Activated CD4-positive, alpha-beta memory T cell treated with anti-CD3 and anti-CD28 coated beads for 36 hours (primary cell): ENCODE measurements at regions not wholly inside any gene's neighbourhood (a gene's known extent, or its start where the extent isn't known, plus 50 kb on each side); places are given as distances from the start of the nearest gene placed in this dataset.

ENCODE experiments used
- CTCF ChIA-PET: fragments of 350-600 bp; sonication (Branson Sonifier 250); formaldehyde crosslinking; loops from one replicate; lab custom pipeline; 2021; ENCODE audit warnings: antibody characterized with exemption, inconsistent platforms; lab: Charles Lee
- POLR2A ChIA-PET: fragments of 350-600 bp; sonication (Branson Sonifier 250); formaldehyde crosslinking; loops from one replicate; lab custom pipeline; 2021; ENCODE audit warnings: antibody characterized with exemption; lab: Charles Lee
- DNase-seq: peaks from one replicate; pipeline ENCODE4 v3.0.0-alpha.2; 2020
- H3K27ac Mint-ChIP-seq: one replicate; pipeline ENCODE4 v1.8.0; 2021; ENCODE audit warnings: mixed read lengths
- H3K27me3 Mint-ChIP-seq: one replicate; pipeline ENCODE4 v1.8.0; 2021; ENCODE audit warnings: mixed read lengths
- H3K36me3 Mint-ChIP-seq: one replicate; pipeline ENCODE4 v1.8.0; 2021; ENCODE audit warnings: mixed read lengths
- H3K4me1 Mint-ChIP-seq: one replicate; pipeline ENCODE4 v1.8.0; 2021; ENCODE audit warnings: low read depth, mixed read lengths
- H3K4me3 Mint-ChIP-seq: one replicate; pipeline ENCODE4 v1.8.0; 2021; ENCODE audit warnings: mild to moderate bottlenecking, mixed read lengths
- H3K9me3 Mint-ChIP-seq: one replicate; pipeline ENCODE4 v1.8.0; 2021; ENCODE audit warnings: mixed read lengths
- intact Hi-C: fragments of 100-400 bp; cut with micrococcal nuclease; formaldehyde crosslinking; loops from one replicate; pipeline ENCODE4 v1.15.1; 2023

- H3K9me3 Mint-ChIP-seq, result no peaks in the 10 kb centered on the region
- POLR2A ChIA-PET, result no interaction called here
Measured at GRCh38 chr2:19742872-19743271, 158.9 kb downstream of the TTC32 start.

GRCh38 chr2:19739256-19739655, 162.5 kb downstream of the TTC32 start:
- Mint-ChIP-seq H3K4me1 (no peaks in the 10 kb centered on the region), H3K9me3 (no peaks in the 10 kb centered on the region), H3K36me3 (no peaks in the 10 kb centered on the region), H3K27me3 (peaks cover 8% of the 10 kb centered on the region), H3K27ac (no peak overlapping the region), H3K4me3 (no peak overlapping the region)
- DNase-seq, result no peak
- CTCF ChIA-PET, result no interaction called here
- POLR2A ChIA-PET, result no interaction called here
- intact Hi-C loops, result no loop called here

More at GRCh38 chr2:19742872-19743271, 158.9 kb downstream of the TTC32 start:
- no peaks in the 10 kb centered on the region for H3K36me3 Mint-ChIP-seq
- CTCF ChIA-PET, result no interaction called here
- H3K27ac Mint-ChIP-seq, result no peak overlapping the region
- no peak for DNase-seq
- intact Hi-C loops, result no loop called here
- no peak overlapping the region for H3K4me3 Mint-ChIP-seq
- H3K27me3 Mint-ChIP-seq, result peaks cover 2% of the 10 kb centered on the region
- no peaks in the 10 kb centered on the region for H3K4me1 Mint-ChIP-seq

- CTCF ChIA-PET, result no interaction called here
- DNase-seq, result no peak
- no peaks in the 10 kb centered on the region for H3K36me3 Mint-ChIP-seq
- POLR2A ChIA-PET, result no interaction called here
- peaks cover 8% of the 10 kb centered on the region for H3K27me3 Mint-ChIP-seq
- H3K4me1 Mint-ChIP-seq, result no peaks in the 10 kb centered on the region
- no peak overlapping the region for H3K4me3 Mint-ChIP-seq
- intact Hi-C loops, result no loop called here
- H3K9me3 Mint-ChIP-seq, result no peaks in the 10 kb centered on the region
- H3K27ac Mint-ChIP-seq, result no peak overlapping the region
Measured at GRCh38 chr2:19738707-19739106, 163.1 kb downstream of the TTC32 start.

GRCh38 chr2:19736191-19736831, 165.5 kb downstream of the TTC32 start:
- Mint-ChIP-seq H3K4me3 (no peak overlapping the region), H3K9me3 (no peaks in the 10 kb centered on the region), H3K27ac (no peak overlapping the region), H3K27me3 (peaks cover 14% of the 10 kb centered on the region), H3K4me1 (no peaks in the 10 kb centered on the region), H3K36me3 (no peaks in the 10 kb centered on the region)
- ChIA-PET CTCF (no interaction called here), POLR2A (no interaction called here)
- DNase-seq, result no peak
- intact Hi-C loops, result no loop called here

GRCh38 chr2:19733951-19734425, 167.8 kb downstream of the TTC32 start:
- ChIA-PET POLR2A (no interaction called here), CTCF (no interaction called here)
- DNase-seq, result no peak
- Mint-ChIP-seq H3K4me3 (no peak overlapping the region), H3K27ac (no peak overlapping the region), H3K27me3 (peaks cover 14% of the 10 kb centered on the region), H3K36me3 (no peaks in the 10 kb centered on the region), H3K9me3 (no peaks in the 10 kb centered on the region), H3K4me1 (no peaks in the 10 kb centered on the region)
- intact Hi-C loops, result no loop called here

- CTCF ChIA-PET, result no interaction called here
- Mint-ChIP-seq H3K4me3 (no peak overlapping the region), H3K4me1 (no peaks in the 10 kb centered on the region), H3K9me3 (no peaks in the 10 kb centered on the region), H3K27ac (no peak overlapping the region), H3K36me3 (no peaks in the 10 kb centered on the region), H3K27me3 (peaks cover 14% of the 10 kb centered on the region)
- no peak for DNase-seq
- intact Hi-C loops, result no loop called here
- POLR2A ChIA-PET, result no interaction called here
Measured at GRCh38 chr2:19733390-19733789, 168.4 kb downstream of the TTC32 start.

GRCh38 chr2:19732255-19732654, 169.5 kb downstream of the TTC32 start:
- Mint-ChIP-seq H3K27me3 (peaks cover 10% of the 10 kb centered on the region), H3K27ac (no peak overlapping the region), H3K4me3 (no peak overlapping the region), H3K4me1 (no peaks in the 10 kb centered on the region), H3K9me3 (no peaks in the 10 kb centered on the region), H3K36me3 (no peaks in the 10 kb centered on the region)
- intact Hi-C loops, result no loop called here
- no peak for DNase-seq
- POLR2A ChIA-PET, result no interaction called here
- CTCF ChIA-PET, result no interaction called here

- Mint-ChIP-seq H3K27ac (no peak overlapping the region), H3K9me3 (no peaks in the 10 kb centered on the region), H3K27me3 (peaks cover 10% of the 10 kb centered on the region), H3K4me1 (no peaks in the 10 kb centered on the region), H3K4me3 (no peak overlapping the region), H3K36me3 (no peaks in the 10 kb centered on the region)
- intact Hi-C loops, result no loop called here
- ChIA-PET POLR2A (no interaction called here), CTCF (no interaction called here)
- DNase-seq, result no peak
Measured at GRCh38 chr2:19731515-19731914, 170.3 kb downstream of the TTC32 start.

- Mint-ChIP-seq H3K9me3 (no peaks in the 10 kb centered on the region), H3K4me3 (no peak overlapping the region), H3K36me3 (no peaks in the 10 kb centered on the region), H3K27me3 (peaks cover 10% of the 10 kb centered on the region), H3K27ac (no peak overlapping the region), H3K4me1 (no peaks in the 10 kb centered on the region)
- intact Hi-C loops, result no loop called here
- ChIA-PET POLR2A (no interaction called here), CTCF (no interaction called here)
- DNase-seq, result no peak
Measured at GRCh38 chr2:19731037-19731436, 170.7 kb downstream of the TTC32 start.

GRCh38 chr2:19728125-19728524, 173.7 kb downstream of the TTC32 start:
- intact Hi-C loops, result no loop called here
- no peaks in the 10 kb centered on the region for H3K4me1 Mint-ChIP-seq
- no peak overlapping the region for H3K4me3 Mint-ChIP-seq
- no peaks in the 10 kb centered on the region for H3K36me3 Mint-ChIP-seq
- peaks cover 6% of the 10 kb centered on the region for H3K27me3 Mint-ChIP-seq
- ChIA-PET POLR2A (no interaction called here), CTCF (no interaction called here)
- DNase-seq, result no peak
- H3K9me3 Mint-ChIP-seq, result no peaks in the 10 kb centered on the region
- no peak overlapping the region for H3K27ac Mint-ChIP-seq

- no peak overlapping the region for H3K27ac Mint-ChIP-seq
- H3K36me3 Mint-ChIP-seq, result no peaks in the 10 kb centered on the region
- no peaks in the 10 kb centered on the region for H3K9me3 Mint-ChIP-seq
- intact Hi-C loops, result no loop called here
- CTCF ChIA-PET, result no interaction called here
- no peaks in the 10 kb centered on the region for H3K27me3 Mint-ChIP-seq
- POLR2A ChIA-PET, result no interaction called here
- H3K4me3 Mint-ChIP-seq, result no peak overlapping the region
- no peaks in the 10 kb centered on the region for H3K4me1 Mint-ChIP-seq
- no peak for DNase-seq
Measured at GRCh38 chr2:19725392-19725791, 176.4 kb downstream of the TTC32 start.

GRCh38 chr2:19723021-19723420, 178.8 kb downstream of the TTC32 start:
- intact Hi-C loops, result no loop called here
- Mint-ChIP-seq H3K36me3 (no peaks in the 10 kb centered on the region), H3K27ac (no peak overlapping the region), H3K4me3 (no peak overlapping the region), H3K9me3 (no peaks in the 10 kb centered on the region), H3K4me1 (no peaks in the 10 kb centered on the region), H3K27me3 (no peaks in the 10 kb centered on the region)
- DNase-seq, result no peak
- ChIA-PET CTCF (no interaction called here), POLR2A (no interaction called here)

GRCh38 chr2:19722531-19722971, 179.2 kb downstream of the TTC32 start:
- ChIA-PET CTCF (no interaction called here), POLR2A (no interaction called here)
- Mint-ChIP-seq H3K27ac (no peak overlapping the region), H3K27me3 (no peaks in the 10 kb centered on the region), H3K4me3 (no peak overlapping the region), H3K9me3 (no peaks in the 10 kb centered on the region), H3K36me3 (no peaks in the 10 kb centered on the region), H3K4me1 (no peaks in the 10 kb centered on the region)
- DNase-seq, result no peak
- intact Hi-C loops, result no loop called here
